Neural progenitor cell (in vitro differentiated cells): ENCODE measurements at regions not wholly inside any gene's neighbourhood (a gene's known extent, or its start where the extent isn't known, plus 50 kb on each side); places are given as distances from the start of the nearest gene placed in this dataset.

Experiments
- DNase-seq: peaks from one replicate; pipeline ENCODE4 v3.0.0-alpha.2; 2016; ENCODE audit warnings: low spot score
- H2AFZ ChIP-seq: fragments of 200-600 bp; sonication (generic); replicated peaks from 2 replicates; pipeline ENCODE4 v1.6.1; 2016; ENCODE audit warnings: antibody characterized with exemption
- H3F3A ChIP-seq: fragments of 200-600 bp; sonication (generic); 2 replicates; pipeline ENCODE4 v1.6.1; 2016; ENCODE audit warnings: antibody characterized with exemption, low read depth
- H3K27ac ChIP-seq: fragments of 200-600 bp; sonication (generic); 2 replicates; pipeline ENCODE4 v1.5.1; 2016; ENCODE audit warnings: mild to moderate bottlenecking
- H3K27me3 ChIP-seq: fragments of 200-600 bp; sonication (generic); 2 replicates; pipeline ENCODE4 v1.6.1; 2016; ENCODE audit warnings: mild to moderate bottlenecking, moderate library complexity
- H3K36me3 ChIP-seq: fragments of 200-600 bp; sonication (generic); 2 replicates; pipeline ENCODE4 v1.5.1; 2016
- H3K4me1 ChIP-seq: fragments of 200-600 bp; sonication (generic); 2 replicates; pipeline ENCODE4 v1.6.1; 2016; ENCODE audit warnings: mixed run types
- H3K4me2 ChIP-seq: fragments of 200-600 bp; sonication (generic); 2 replicates; pipeline ENCODE4 v1.6.1; 2016
- H3K4me3 ChIP-seq: fragments of 200-600 bp; sonication (generic); 2 replicates; pipeline ENCODE4 v1.5.1; 2016
- H3K79me2 ChIP-seq: fragments of 200-600 bp; sonication (generic); 2 replicates; pipeline ENCODE4 v1.6.1; 2016; ENCODE audit warnings: low read depth
- H3K9ac ChIP-seq: fragments of 200-600 bp; sonication (generic); 2 replicates; pipeline ENCODE4 v1.6.1; 2016
- H3K9me3 ChIP-seq: fragments of 200-600 bp; sonication (generic); 2 replicates; pipeline ENCODE4 v1.5.1; 2016; ENCODE audit warnings: low read depth
- H4K20me1 ChIP-seq: fragments of 200-600 bp; sonication (generic); 2 replicates; pipeline ENCODE4 v1.6.1; 2016; ENCODE audit warnings: low read depth
- H3K27ac Mint-ChIP-seq: 3 replicates; pipeline ENCODE4 v1.8.0; 2021; ENCODE audit warnings: mixed read lengths
- H3K27me3 Mint-ChIP-seq: 2 replicates; pipeline ENCODE4 v1.8.0; 2022; ENCODE audit warnings: low read depth, mild to moderate bottlenecking, inconsistent platforms, moderate library complexity, mixed read lengths; ENCODE audit not compliant: insufficient read depth
- H3K36me3 Mint-ChIP-seq: 3 replicates; pipeline ENCODE4 v1.8.0; 2021; ENCODE audit warnings: mixed read lengths
- H3K4me1 Mint-ChIP-seq: 3 replicates; pipeline ENCODE4 v1.8.0; 2021; ENCODE audit warnings: mixed read lengths
- H3K4me3 Mint-ChIP-seq: 3 replicates; pipeline ENCODE4 v1.8.0; 2021; ENCODE audit warnings: mild to moderate bottlenecking, moderate library complexity, mixed read lengths
- H3K9me3 Mint-ChIP-seq: 3 replicates; pipeline ENCODE4 v1.8.0; 2020; ENCODE audit warnings: mixed read lengths
- EZH2 ChIP-seq: fragments of 200-600 bp; sonication (generic); IDR thresholded peaks from 2 replicates; pipeline ENCODE4 v1.6.1; 2017; ENCODE audit warnings: antibody characterized with exemption, mild to moderate bottlenecking, moderate library complexity
- EZH2phosphoT487 ChIP-seq: fragments of 200-600 bp; sonication (generic); IDR thresholded peaks from 2 replicates; pipeline ENCODE4 v1.6.1; 2017; ENCODE audit warnings: antibody characterized with exemption
- TF ChIP-seq, protein P1 (sequence below): fragments of 200-600 bp; sonication (generic); IDR thresholded peaks from 2 replicates; pipeline ENCODE4 v1.5.1; 2017; ENCODE audit warnings: antibody characterized with exemption, mild to moderate bottlenecking

DNA sequence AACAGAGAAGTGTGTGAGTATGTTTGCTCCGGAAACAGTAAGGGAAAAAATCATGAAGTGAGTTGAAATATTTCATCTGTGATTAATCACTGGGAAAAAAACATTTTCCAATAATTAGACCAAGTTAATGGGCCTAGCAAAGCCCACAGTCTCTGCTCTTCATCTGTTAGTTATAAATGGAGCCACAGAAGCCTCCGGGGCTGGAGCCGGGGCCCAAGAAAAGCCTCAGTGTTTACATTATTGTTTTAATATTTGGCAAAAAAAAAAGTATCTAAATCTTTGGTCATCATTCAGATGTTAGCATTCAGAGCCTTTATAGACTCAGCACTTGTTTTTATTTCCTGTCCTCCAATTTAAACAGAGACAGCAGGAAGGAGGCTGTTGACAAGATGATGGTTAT is 115.0 kb downstream of the UBE2U start:
- H3K27ac ChIP-seq: no peak overlapping the region
- no peaks in the 10 kb centered on the region for H3F3A ChIP-seq
- no peaks in the 10 kb centered on the region for H3K4me1 ChIP-seq
- H3K36me3 ChIP-seq: no peaks in the 10 kb centered on the region
- no peaks in the 10 kb centered on the region for H3K27me3 ChIP-seq
- Mint-ChIP-seq H3K4me1 (no peaks in the 10 kb centered on the region), H3K36me3 (no peaks in the 10 kb centered on the region), H3K27ac (no peak overlapping the region), H3K27me3 (no peaks in the 10 kb centered on the region), H3K4me3 (no peak overlapping the region), H3K9me3 (no peaks in the 10 kb centered on the region)
- H3K9ac ChIP-seq: no peak overlapping the region
- H2AFZ ChIP-seq: no peak overlapping the region
- no peaks in the 10 kb centered on the region for H3K9me3 ChIP-seq
- H3K4me2 ChIP-seq: no peak overlapping the region
- no peaks in the 10 kb centered on the region for H4K20me1 ChIP-seq
- DNase-seq: no peak
- no peaks in the 10 kb centered on the region for H3K79me2 ChIP-seq
- no peak overlapping the region for H3K4me3 ChIP-seq
- TF ChIP-seq EZH2 (no peak), EZH2phosphoT487 (no peak)

DNA sequence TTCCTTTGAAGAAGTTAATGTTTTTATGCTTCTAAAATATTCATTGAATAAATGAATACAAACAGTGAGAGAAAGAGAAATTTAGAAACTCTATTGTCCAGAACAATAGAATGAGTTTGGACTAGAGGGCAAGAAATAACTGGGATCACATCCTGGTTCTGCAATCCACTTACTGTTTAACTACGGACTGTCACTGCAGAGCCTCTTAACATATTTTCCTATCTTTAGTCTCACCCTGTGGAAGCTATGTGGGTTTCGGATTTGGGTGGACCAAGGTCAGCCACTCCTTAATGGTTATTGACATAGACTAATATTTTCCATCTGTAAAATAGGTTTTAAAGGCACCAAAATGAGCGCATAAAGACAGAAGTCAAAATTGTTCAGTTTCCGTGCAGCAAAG is 116.6 kb downstream of the UBE2U start:
- TF ChIP-seq, protein P1, sequence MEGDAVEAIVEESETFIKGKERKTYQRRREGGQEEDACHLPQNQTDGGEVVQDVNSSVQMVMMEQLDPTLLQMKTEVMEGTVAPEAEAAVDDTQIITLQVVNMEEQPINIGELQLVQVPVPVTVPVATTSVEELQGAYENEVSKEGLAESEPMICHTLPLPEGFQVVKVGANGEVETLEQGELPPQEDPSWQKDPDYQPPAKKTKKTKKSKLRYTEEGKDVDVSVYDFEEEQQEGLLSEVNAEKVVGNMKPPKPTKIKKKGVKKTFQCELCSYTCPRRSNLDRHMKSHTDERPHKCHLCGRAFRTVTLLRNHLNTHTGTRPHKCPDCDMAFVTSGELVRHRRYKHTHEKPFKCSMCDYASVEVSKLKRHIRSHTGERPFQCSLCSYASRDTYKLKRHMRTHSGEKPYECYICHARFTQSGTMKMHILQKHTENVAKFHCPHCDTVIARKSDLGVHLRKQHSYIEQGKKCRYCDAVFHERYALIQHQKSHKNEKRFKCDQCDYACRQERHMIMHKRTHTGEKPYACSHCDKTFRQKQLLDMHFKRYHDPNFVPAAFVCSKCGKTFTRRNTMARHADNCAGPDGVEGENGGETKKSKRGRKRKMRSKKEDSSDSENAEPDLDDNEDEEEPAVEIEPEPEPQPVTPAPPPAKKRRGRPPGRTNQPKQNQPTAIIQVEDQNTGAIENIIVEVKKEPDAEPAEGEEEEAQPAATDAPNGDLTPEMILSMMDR: no peak
- no peak for TF ChIP-seq EZH2
- TF ChIP-seq EZH2phosphoT487: no peak
- Histone ChIP-seq H3K79me2 (no peaks in the 10 kb centered on the region), H3K36me3 (no peaks in the 10 kb centered on the region), H3K9me3 (no peaks in the 10 kb centered on the region), H2AFZ (no peak overlapping the region), H3K27me3 (no peaks in the 10 kb centered on the region), H3K9ac (no peak overlapping the region), H3K4me3 (no peak overlapping the region), H3F3A (no peaks in the 10 kb centered on the region), H3K4me2 (no peak overlapping the region), H4K20me1 (no peaks in the 10 kb centered on the region), H3K4me1 (no peaks in the 10 kb centered on the region), H3K27ac (no peak overlapping the region)
- H3K4me1 Mint-ChIP-seq: no peaks in the 10 kb centered on the region
- no peaks in the 10 kb centered on the region for H3K36me3 Mint-ChIP-seq
- peaks cover 2% of the 10 kb centered on the region for H3K27me3 Mint-ChIP-seq
- DNase-seq: no peak
- H3K9me3 Mint-ChIP-seq: no peaks in the 10 kb centered on the region
- H3K4me3 Mint-ChIP-seq: no peak overlapping the region
- H3K27ac Mint-ChIP-seq: no peak overlapping the region

DNA sequence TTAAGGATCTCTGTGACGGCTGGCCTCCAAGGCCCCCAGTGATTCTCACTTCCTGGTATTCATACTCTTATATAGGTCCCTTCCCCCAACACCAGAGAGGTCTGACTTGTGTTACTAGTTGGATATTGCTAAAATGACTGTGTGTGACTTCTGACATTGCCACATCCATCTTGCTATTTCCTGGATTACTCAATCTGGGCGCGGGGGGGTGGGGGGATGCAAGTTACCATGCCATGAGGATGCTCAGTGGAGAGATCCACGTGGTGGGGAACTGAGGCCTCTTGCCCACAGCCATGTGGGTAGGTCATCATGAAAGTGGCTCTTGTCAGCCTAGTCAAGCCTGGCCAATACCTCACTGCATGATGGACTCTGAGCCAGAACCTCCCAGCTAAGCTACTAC is 117.0 kb downstream of the UBE2U start:
- Mint-ChIP-seq H3K4me1 (no peaks in the 10 kb centered on the region), H3K27me3 (peaks cover 2% of the 10 kb centered on the region)

DNA sequence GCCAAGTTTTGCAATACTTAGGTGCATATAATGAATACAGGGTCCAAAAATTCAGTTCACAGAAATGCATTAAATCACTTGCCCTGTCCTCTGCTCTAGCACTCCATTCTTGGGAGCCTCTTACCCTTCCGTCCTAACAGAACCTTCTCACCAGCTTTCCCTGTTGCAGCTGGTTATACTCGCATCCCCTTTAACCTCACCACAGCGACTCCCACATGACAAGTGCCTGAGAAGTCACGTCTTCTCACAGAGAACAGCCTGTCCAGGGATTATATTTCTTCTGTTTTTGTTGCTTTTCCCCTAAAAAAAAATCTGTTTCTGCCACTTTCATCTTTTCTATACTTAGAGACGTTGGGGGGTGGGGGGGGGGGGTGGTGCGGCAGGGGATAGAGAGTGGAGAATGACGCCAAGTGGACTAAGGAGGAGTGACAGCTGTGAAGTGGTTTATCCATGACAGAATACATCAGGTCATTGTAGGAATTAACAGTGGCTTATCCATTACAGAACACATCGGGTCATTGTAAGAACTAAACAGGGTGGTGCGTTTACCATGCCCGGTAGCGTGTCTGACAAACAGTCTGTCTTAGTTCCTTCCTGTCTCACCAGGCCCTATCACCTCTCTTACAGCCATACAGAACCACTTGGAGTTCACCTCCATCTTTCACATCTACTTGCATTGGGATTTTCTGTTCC is 117.6 kb downstream of the UBE2U start:
- no peaks in the 10 kb centered on the region for H3K36me3 ChIP-seq
- TF ChIP-seq, protein P1: no peak
- TF ChIP-seq EZH2 (no peak), EZH2phosphoT487 (no peak)
- no peaks in the 10 kb centered on the region for H3K4me1 Mint-ChIP-seq
- H3K4me1 ChIP-seq: no peaks in the 10 kb centered on the region
- H3K27me3 ChIP-seq: no peaks in the 10 kb centered on the region
- no peaks in the 10 kb centered on the region for H3K36me3 Mint-ChIP-seq
- H4K20me1 ChIP-seq: no peaks in the 10 kb centered on the region
- DNase-seq: no peak
- H3K4me3 Mint-ChIP-seq: no peak overlapping the region
- H3K9me3 ChIP-seq: no peaks in the 10 kb centered on the region
- H3K79me2 ChIP-seq: no peaks in the 10 kb centered on the region
- no peak overlapping the region for H3K4me3 ChIP-seq
- no peak overlapping the region for H3K27ac ChIP-seq
- no peaks in the 10 kb centered on the region for H3K9me3 Mint-ChIP-seq
- H3K4me2 ChIP-seq: no peak overlapping the region
- H3K27ac Mint-ChIP-seq: no peak overlapping the region
- H3F3A ChIP-seq: no peaks in the 10 kb centered on the region
- peaks cover 2% of the 10 kb centered on the region for H3K27me3 Mint-ChIP-seq
- H3K9ac ChIP-seq: no peak overlapping the region
- no peak overlapping the region for H2AFZ ChIP-seq

More for the DNA sequence above, 117.0 kb downstream of the UBE2U start:
- Histone ChIP-seq H2AFZ (no peak overlapping the region), H3K9ac (no peak overlapping the region), H3K4me2 (no peak overlapping the region), H3K36me3 (no peaks in the 10 kb centered on the region), H3K27ac (no peak overlapping the region), H3K9me3 (no peaks in the 10 kb centered on the region), H3K27me3 (no peaks in the 10 kb centered on the region), H4K20me1 (no peaks in the 10 kb centered on the region), H3K4me1 (no peaks in the 10 kb centered on the region), H3K4me3 (no peak overlapping the region), H3F3A (no peaks in the 10 kb centered on the region), H3K79me2 (no peaks in the 10 kb centered on the region)
- TF ChIP-seq, protein P1: no peak
- TF ChIP-seq EZH2phosphoT487: no peak
- no peak for TF ChIP-seq EZH2
- H3K4me3 Mint-ChIP-seq: no peak overlapping the region
- no peak for DNase-seq
- no peaks in the 10 kb centered on the region for H3K9me3 Mint-ChIP-seq
- no peaks in the 10 kb centered on the region for H3K36me3 Mint-ChIP-seq
- no peak overlapping the region for H3K27ac Mint-ChIP-seq
